ENCODE measurements at regions not wholly inside any gene's neighbourhood (a gene's known extent, or its start where the extent isn't known, plus 50 kb on each side); places are given as distances from the start of the nearest gene placed in this dataset.

- no peak for DNase-seq
These were observed 56.9 kb downstream of the RDH14 start for GRCh38 chr2:18503376-18504228.

GRCh38 chr2:18502142-18502541 is 58.3 kb downstream of the RDH14 start:
- DNase-seq, result no peak

- DNase-seq, result no peak
These were observed 58.7 kb downstream of the RDH14 start for GRCh38 chr2:18501729-18502128.

- no peak for DNase-seq
These were observed 59.3 kb downstream of the RDH14 start for GRCh38 chr2:18501156-18501555.

- no peak for DNase-seq
These were observed 60.1 kb downstream of the RDH14 start for GRCh38 chr2:18500333-18500732.

- DNase-seq, result no peak
These were observed 61.9 kb downstream of the RDH14 start for GRCh38 chr2:18498531-18498930.

- no peak for DNase-seq
These were observed 63.9 kb downstream of the RDH14 start for GRCh38 chr2:18496516-18496915.

GRCh38 chr2:18495058-18495457 is 65.4 kb downstream of the RDH14 start:
- no peak for DNase-seq

- no peak for DNase-seq
These were observed 67.7 kb downstream of the RDH14 start for GRCh38 chr2:18492721-18493120.

GRCh38 chr2:18491577-18491976 is 68.9 kb downstream of the RDH14 start:
- no peak for DNase-seq

GRCh38 chr2:18490901-18491300 is 69.6 kb downstream of the RDH14 start:
- no peak for DNase-seq

- no peak for DNase-seq
These were observed 73.1 kb downstream of the RDH14 start for GRCh38 chr2:18487106-18487913.

- DNase-seq, result no peak
These were observed 75.8 kb downstream of the RDH14 start for GRCh38 chr2:18484625-18485024.

- DNase-seq, result no peak
These were observed 76.6 kb downstream of the RDH14 start for GRCh38 chr2:18483896-18484295.

- no peak for DNase-seq
These were observed 77.8 kb downstream of the RDH14 start for GRCh38 chr2:18482666-18483065.

- no peak for DNase-seq
These were observed 80.5 kb downstream of the RDH14 start for GRCh38 chr2:18479947-18480369.

- no peak for DNase-seq
These were observed 83.2 kb downstream of the RDH14 start for GRCh38 chr2:18477293-18477692.

GRCh38 chr2:18476484-18476883 is 84.0 kb downstream of the RDH14 start:
- DNase-seq, result no peak

GRCh38 chr2:18475884-18476283 is 84.6 kb downstream of the RDH14 start:
- DNase-seq, result no peak

- no peak for DNase-seq
These were observed 85.8 kb downstream of the RDH14 start for GRCh38 chr2:18474700-18475099.

GRCh38 chr2:18473241-18474181 is 86.9 kb downstream of the RDH14 start:
- no peak for DNase-seq

- DNase-seq, result no peak
These were observed 92.6 kb downstream of the RDH14 start for GRCh38 chr2:18467749-18468360.

- DNase-seq, result no peak
These were observed 94.5 kb downstream of the RDH14 start for GRCh38 chr2:18465979-18466378.

All from NCI-H1092 treated with DMSO at 0.1 percent for 48 hours (cell line).